HG03108 (cell line): ENCODE measurements at regions not wholly inside any gene's neighbourhood (a gene's known extent, or its start where the extent isn't known, plus 50 kb on each side); places are given as distances from the start of the nearest gene placed in this dataset.

Experiments used
- ATAC-seq: cut with Tn5 transposase; IDR thresholded peaks from one replicate; pipeline ENCODE4 v1.9.1; 2021; ENCODE audit warnings: moderate library complexity; ENCODE audit not compliant: unreplicated experiment

GRCh38 chr9:11457825-11458790 lies 845.3 kb upstream of the PTPRD start:
- ATAC-seq = no peak

DNA sequence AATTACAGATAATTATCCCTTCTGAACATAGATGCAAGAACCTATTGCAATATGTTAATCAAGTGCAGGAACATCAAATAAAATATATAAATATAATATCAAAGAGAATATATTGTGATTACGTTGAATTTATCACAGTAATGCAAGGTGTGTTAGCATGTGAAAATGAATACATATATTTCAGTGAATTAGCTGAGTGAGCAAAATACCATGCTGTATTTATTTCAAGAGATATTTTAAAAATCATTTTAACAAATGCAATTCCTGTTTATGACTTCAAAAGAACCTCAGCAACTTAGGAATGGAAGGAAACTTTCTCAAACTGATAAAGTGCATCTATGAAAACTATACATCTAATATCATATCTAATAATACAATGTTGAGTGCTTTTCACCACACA lies 856.9 kb upstream of the PTPRD start:
- ATAC-seq = no peak

DNA sequence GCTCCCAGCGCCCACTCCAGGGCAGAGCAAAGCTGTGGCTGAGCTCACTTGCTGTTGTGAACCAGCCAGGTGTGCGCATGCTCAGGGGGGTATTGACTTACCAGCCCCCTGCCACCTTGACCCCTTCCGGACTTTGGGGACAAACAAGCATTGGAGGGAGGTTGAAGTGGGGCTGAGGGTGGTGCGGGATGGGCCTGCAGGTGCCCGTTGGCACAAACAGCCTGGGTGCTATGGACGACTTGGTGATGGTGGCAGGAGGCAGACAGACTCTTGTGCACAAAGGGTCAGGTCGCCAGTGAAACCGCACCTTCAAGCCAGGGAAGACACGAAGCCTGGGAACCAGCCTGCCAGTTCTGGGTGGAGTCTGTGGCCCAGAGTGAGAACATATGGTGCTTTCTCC lies 858.5 kb upstream of the PTPRD start:
- ATAC-seq = no peak

GRCh38 chr9:11500780-11501179 lies 888.0 kb upstream of the PTPRD start:
- ATAC-seq = no peak

GRCh38 chr9:11506980-11507379 lies 894.2 kb upstream of the PTPRD start:
- ATAC-seq = no peak

- no peak for ATAC-seq
Observed at GRCh38 chr9:11537566-11537965, 924.8 kb upstream of the PTPRD start.

DNA sequence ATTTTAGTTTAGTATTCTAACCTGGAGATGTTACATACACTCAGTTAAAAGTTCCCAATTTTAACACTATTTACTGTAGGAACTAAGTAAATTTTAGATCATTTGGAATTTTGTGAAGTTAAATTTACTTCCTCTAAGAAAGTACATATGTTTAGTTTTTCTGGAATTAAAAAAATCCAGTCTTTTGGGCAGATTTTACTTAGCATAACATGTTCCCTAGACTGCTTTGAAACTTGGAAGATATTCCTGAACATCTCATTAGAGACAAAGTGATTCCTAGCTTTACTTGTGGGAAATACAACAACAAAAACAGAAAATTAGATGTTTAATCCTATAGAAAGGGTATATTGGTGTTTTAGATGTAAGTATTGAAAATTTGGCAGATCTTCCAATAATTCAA lies 930.0 kb upstream of the PTPRD start:
- no peak for ATAC-seq

DNA sequence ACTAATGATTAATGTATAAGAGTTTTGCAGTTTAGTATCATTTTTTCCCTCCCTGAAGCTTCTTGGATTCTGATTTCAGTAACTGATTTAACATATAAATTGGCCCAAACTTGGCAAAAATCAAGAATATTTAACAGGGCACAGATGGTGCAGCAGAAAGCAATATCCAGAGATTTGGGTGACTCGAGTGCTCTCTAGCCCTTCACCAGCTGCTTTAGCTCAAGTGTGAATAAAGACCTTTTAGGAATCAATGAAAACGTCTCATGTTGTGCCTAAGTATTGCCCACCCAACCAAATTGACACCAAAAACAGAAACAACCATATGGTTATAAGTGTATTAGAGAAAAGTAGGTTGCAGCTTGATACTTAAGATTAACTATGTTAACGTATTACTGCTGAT lies 933.4 kb upstream of the PTPRD start:
- no peak for ATAC-seq

- no peak for ATAC-seq
Observed at GRCh38 chr9:11549311-11549794, 936.6 kb upstream of the PTPRD start.

DNA sequence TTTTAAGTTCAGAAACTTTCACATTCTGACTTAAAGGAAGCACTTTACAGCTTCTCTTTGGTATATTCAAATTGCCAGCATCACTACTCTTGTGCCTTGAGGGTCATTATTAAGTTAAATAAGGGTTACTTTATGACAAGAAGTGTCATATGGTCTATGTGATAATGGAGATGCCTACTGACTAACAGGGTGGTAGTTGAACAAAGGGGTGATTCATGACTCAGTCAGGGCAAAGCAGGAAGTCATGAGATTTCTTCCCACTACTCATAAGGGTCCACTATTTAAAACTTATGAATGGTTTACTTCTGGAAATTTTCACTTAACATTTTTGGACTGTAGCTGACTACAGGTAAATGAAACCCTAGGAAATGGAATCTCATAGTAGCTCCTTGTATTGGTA lies 938.3 kb upstream of the PTPRD start:
- ATAC-seq = no peak

DNA sequence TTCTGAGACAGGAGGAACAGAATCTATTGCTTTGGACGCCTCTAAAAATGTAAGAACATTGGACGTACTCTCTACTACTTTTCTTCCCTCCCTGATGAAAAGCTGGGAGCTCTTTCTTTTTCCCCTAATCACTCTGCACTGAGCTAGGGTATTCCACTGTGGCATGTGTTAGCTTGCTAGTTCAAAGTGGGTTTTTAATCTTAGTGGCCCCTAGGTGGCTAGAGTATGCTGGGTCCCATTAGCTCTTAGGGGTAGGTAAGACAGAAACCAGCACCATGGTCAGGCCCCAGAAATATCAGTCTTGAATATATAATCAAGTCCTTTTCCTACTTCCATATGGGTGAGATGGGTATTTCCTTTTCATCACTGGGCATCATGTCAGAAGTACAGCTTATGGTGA lies 945.2 kb upstream of the PTPRD start:
- no peak for ATAC-seq

GRCh38 chr9:11559001-11559776 lies 946.4 kb upstream of the PTPRD start:
- no peak for ATAC-seq

GRCh38 chr9:11577522-11577921 lies 964.7 kb upstream of the PTPRD start:
- ATAC-seq = no peak

DNA sequence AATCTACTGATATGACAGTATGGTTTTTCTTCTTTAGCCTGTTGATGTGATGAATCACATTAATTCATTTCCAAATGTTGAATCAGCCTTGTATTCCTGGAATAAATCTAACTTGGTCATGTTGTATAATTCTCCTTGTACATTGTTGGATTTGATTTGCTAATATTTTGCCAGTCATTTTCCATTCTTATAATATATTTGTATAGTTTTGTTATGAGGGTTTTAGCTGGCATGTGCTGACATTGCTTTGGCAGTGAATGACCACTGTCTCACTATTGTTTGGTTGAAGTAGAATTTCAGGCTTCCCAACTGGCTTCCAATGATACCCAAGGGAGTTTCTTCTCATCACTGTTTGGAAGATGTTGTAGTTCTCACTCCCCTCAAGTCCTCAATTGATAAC lies 983.0 kb upstream of the PTPRD start:
- ATAC-seq = no peak

DNA sequence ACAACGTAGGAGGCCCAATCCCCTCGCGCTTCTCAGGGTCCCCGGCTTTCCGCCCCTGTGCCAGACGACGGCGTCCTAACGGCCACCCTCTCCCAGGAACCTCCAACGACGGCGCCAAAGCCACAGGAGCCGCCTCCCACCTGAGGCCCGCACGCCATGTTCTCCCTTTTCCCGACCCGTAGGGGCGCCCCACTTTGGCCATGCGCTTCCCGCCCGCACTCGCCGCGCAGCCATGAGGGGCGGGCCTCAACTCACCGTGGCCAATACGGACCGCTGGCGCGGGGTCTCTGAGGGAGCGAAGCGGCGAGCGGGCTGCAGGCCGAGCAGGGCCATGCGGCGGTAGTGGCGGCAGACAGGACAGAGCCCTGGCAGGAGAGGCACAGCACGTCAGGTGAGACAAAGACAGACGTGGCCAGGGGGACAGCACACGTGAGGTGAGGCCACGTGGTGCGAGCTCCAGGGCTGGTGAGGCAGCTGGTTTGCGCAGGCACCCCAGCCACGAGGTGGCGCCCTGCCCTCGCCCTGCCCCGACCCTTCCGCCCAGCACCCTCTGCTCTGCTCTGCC lies 1005.5 kb upstream of the PTPRD start:
- ATAC-seq = no peak

- ATAC-seq = no peak
Observed at GRCh38 chr9:11632691-11633090, 1019.9 kb upstream of the PTPRD start.

DNA sequence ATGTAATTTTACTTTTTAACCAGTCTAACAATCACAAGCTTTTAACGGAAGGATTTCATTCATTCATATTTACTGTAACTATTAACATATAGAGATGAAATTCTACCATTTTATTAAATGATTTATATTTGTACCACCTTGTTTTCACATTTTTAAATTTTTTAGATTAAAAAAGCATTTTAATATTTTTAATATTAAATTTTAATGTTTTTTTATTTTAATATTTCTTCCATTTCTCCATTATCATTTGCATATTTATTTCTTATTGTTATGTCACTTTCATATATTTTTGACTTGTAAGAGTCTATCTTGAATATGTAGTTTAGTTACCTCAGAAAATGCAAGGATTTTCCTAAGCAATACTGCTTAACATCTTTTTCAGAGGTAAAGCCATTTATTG lies 1034.0 kb upstream of the PTPRD start:
- ATAC-seq = no peak

DNA sequence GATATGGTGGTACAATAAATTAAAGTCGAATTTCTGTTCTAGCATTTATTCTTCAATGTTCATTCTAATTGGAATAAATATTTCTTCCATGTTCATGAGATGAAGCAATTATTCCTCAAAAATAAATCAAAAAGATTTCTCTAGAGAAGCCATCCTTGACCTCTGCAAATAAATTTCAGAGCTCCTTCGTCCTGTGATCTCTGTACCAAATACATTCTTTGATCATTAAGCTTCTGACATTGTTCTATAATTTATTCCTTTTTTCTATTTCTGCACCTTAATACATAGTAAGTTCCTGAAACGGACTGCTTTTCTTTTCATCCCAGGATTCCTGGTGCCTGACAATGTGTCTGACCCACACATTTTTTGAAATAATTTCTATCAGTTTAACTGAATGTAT lies 1039.3 kb upstream of the TYRP1 start:
- no peak for ATAC-seq

DNA sequence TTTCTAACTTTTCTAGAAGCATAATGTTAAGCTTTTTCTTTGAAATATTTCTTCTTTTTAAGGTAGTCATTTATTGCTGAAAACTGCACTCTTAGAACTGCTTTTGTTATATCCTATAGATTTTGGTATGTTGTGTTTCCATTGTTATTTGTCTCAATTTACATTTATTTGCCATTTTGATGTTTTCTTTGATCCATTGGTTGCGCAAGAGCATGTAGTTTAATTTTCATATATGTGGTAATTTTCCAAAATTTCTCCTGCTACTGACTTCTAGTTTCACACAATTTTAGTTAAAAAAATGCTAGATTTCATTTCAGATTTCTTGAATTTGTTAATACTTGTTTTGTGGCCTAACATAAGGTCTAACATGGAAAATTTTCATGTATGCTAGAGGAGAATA lies 1029.3 kb upstream of the TYRP1 start:
- ATAC-seq = no peak

DNA sequence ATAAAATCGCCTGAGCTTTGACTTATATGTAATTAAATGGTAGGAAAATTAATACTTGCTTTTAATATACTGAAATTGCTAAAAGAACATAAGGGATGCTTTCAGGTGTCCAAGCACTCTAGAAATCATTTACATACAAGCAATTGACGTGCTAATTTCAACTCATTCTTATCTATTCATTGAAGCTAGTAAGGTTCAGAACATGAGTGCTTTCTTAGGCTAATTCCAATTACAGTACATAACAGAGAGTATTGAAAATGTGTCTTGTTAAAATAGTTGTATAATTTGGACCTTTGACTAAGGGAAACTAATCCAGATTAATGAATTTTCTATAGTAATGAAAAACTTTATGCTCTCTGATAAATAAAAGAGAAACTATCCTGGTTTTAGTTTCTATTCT lies 1016.4 kb upstream of the TYRP1 start:
- no peak for ATAC-seq

DNA sequence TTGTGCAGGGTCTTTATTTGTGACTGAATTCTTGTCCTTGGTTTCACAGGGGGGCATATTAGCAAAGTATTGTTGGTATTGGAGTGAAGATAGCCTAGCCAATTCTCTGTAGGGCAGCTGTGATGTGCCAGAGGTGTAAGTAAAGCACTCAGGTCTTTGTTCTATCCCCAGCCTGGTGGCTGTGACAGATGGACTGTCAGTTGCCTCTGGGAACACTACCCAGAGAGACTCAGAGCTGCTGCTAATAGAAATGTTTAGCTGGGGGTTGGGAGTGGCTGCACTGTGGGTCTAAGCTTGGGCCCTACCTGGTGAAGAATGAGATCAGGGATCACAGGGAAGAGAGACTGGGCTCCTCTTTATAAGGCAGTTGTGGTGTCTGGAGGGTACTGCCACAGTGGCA lies 1006.5 kb upstream of the TYRP1 start:
- no peak for ATAC-seq

GRCh38 chr9:11697126-11697525 lies 996.1 kb upstream of the TYRP1 start:
- no peak for ATAC-seq
